Common myeloid progenitor, CD34-positive (primary cell): ENCODE measurements at regions not wholly inside any gene's neighbourhood (a gene's known extent, or its start where the extent isn't known, plus 50 kb on each side); places are given as distances from the start of the nearest gene placed in this dataset.

Experiments used
- CTCF ChIA-PET: fragments of 350-600 bp; sonication (Branson Sonifier 250); formaldehyde crosslinking; loops from one replicate; lab custom pipeline; 2021; ENCODE audit warnings: antibody characterized with exemption; lab: Charles Lee
- POLR2A ChIA-PET: fragments of 350-600 bp; sonication (Branson Sonifier 250); formaldehyde crosslinking; loops from one replicate; lab custom pipeline; 2021; ENCODE audit warnings: antibody characterized with exemption; lab: Charles Lee
- DNase-seq, 3 donors: peaks; one replicate each; pipeline versions ENCODE4 v3.0.0 to v3.0.0-alpha.2; 2013
- H3K27ac ChIP-seq, 2 experiments: 1 replicate in 1 of 2; 2 replicates in 1 of 2; pipeline ENCODE4 v1.7.0; 2013; ENCODE audit warnings: inconsistent platforms in 2 of 2, low read length in 2 of 2, mild to moderate bottlenecking in 2 of 2, low read depth in 1 of 2, moderate library complexity in 1 of 2; ENCODE audit not compliant: severe bottlenecking in 2 of 2, insufficient read depth in 1 of 2, poor library complexity in 1 of 2
- H3K27me3 ChIP-seq, 5 experiments: replicated peaks in 2 of 5; 1 replicate in 3 of 5; 2 replicates in 2 of 5; pipeline versions ENCODE4 v1.6.1 to v1.7.0; 2013; ENCODE audit warnings: low read length in 4 of 5, mild to moderate bottlenecking in 2 of 5, moderate library complexity in 2 of 5, inconsistent platforms in 1 of 5; ENCODE audit not compliant: insufficient read depth in 5 of 5, control insufficient read depth in 4 of 5
- H3K36me3 ChIP-seq, 4 experiments: 1 replicate in 2 of 4; 2 replicates in 2 of 4; pipeline versions ENCODE4 v1.6.1 to v1.7.0; 2013; ENCODE audit warnings: low read length in 3 of 4, control low read depth in 1 of 4, mild to moderate bottlenecking in 1 of 4; ENCODE audit not compliant: control insufficient read depth in 4 of 4, insufficient read depth in 4 of 4
- H3K4me1 ChIP-seq, 4 experiments: 1 replicate in 3 of 4; 2 replicates in 1 of 4; pipeline versions ENCODE4 v1.6.1 to v1.7.1; 2013; ENCODE audit warnings: low read length in 3 of 4, mild to moderate bottlenecking in 3 of 4, control low read depth in 1 of 4, inconsistent platforms in 1 of 4, moderate library complexity in 1 of 4; ENCODE audit not compliant: control insufficient read depth in 4 of 4, insufficient read depth in 4 of 4; ENCODE audit errors: control extremely low read depth in 1 of 4
- H3K4me3 ChIP-seq, 7 experiments: 1 replicate in 4 of 7; 2 replicates in 3 of 7; pipeline versions ENCODE4 v1.5.1 to v1.7.0; 2013; ENCODE audit warnings: mild to moderate bottlenecking in 7 of 7, low read length in 6 of 7, moderate library complexity in 6 of 7, inconsistent platforms in 2 of 7, low read depth in 2 of 7, control low read depth in 1 of 7; ENCODE audit not compliant: insufficient read depth in 4 of 7, control insufficient read depth in 1 of 7; ENCODE audit errors: extremely low read depth in 1 of 7
- H3K9me3 ChIP-seq, 5 experiments: 1 replicate in 4 of 5; 2 replicates in 1 of 5; pipeline versions ENCODE4 v1.6.1 to v1.7.1; 2013; ENCODE audit warnings: low read length in 4 of 5, mild to moderate bottlenecking in 2 of 5, inconsistent platforms in 1 of 5, low read depth in 1 of 5, moderate library complexity in 1 of 5; ENCODE audit not compliant: control insufficient read depth in 4 of 5, insufficient read depth in 2 of 5; ENCODE audit errors: control extremely low read depth in 1 of 5
- WGBS: methylation state at CpG from one replicate; pipeline ENCODE4 v1.1.5; 2013; ENCODE audit not compliant: insufficient coverage; 5-methylcytosine and 5-hydroxymethylcytosine counted together

DNA sequence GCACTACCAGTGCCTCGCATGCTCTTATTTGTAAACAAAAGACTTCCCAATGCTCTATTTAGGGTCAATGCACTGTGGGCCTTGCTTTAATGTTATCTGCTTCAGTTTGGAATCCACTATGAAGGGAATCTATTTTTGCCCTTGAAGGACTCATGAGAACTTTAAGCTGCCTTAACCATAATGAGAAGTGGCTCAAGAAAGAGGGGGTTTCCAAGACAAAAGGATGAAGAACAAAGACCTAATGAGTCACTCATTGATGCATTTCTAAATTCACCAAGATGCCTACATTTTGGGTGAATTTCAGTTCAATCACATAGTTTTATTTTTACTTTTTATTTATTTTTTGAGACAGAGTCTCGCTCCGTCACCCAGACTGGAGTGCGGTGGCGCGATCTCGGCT lies 228.2 kb downstream of the LY86 start:
- ChIA-PET CTCF (interaction anchor here (0.7 to 1.4 kb wide), 2 partner anchors 9 to 11 kb away, joined by 3 read pairs; no protein-coding TSS in a partner anchor), POLR2A (interaction anchor here (0.6 kb wide), 1 partner anchor 283 kb away, joined by 4 read pairs; no protein-coding TSS in a partner anchor)
- Histone ChIP-seq H3K36me3 (no peaks in the 10 kb centered on the region), H3K4me1 (peaks cover 9 to 25% (median 11%) of the 10 kb centered on the region in 4 experiments), H3K9me3 (no peaks in the 10 kb centered on the region), H3K4me3 (no peak overlapping the region), H3K27ac (no peak overlapping the region), H3K27me3 (no peaks in the 10 kb centered on the region)
- 97% methylated on average over 7 of the region's 7 CpGs for WGBS
- peak in 1 of 3 donors; percentile 36 for DNase-seq

GRCh38 chr6:6818078-6818639 lies 229.6 kb downstream of the LY86 start:
- POLR2A ChIA-PET, result interaction anchor here (0.6 kb wide), 1 partner anchor 115 kb away, joined by 5 read pairs; no protein-coding TSS in a partner anchor
- DNase-seq, result no peak
- H3K4me3 ChIP-seq, result no peak overlapping the region
- H3K27ac ChIP-seq, result no peak overlapping the region
- H3K27me3 ChIP-seq, result no peaks in the 10 kb centered on the region
- H3K36me3 ChIP-seq, result no peaks in the 10 kb centered on the region
- no peaks in the 10 kb centered on the region for H3K9me3 ChIP-seq
- peaks cover 9 to 33% (median 12%) of the 10 kb centered on the region in 4 experiments for H3K4me1 ChIP-seq
- WGBS, result 97% methylated on average over 9 of the region's 10 CpGs
- CTCF ChIA-PET, result interaction anchor here (0.6 to 1.4 kb wide), 3 partner anchors 10 to 249 kb away, joined by 3 to 4 read pairs (median 3); no protein-coding TSS in a partner anchor

DNA sequence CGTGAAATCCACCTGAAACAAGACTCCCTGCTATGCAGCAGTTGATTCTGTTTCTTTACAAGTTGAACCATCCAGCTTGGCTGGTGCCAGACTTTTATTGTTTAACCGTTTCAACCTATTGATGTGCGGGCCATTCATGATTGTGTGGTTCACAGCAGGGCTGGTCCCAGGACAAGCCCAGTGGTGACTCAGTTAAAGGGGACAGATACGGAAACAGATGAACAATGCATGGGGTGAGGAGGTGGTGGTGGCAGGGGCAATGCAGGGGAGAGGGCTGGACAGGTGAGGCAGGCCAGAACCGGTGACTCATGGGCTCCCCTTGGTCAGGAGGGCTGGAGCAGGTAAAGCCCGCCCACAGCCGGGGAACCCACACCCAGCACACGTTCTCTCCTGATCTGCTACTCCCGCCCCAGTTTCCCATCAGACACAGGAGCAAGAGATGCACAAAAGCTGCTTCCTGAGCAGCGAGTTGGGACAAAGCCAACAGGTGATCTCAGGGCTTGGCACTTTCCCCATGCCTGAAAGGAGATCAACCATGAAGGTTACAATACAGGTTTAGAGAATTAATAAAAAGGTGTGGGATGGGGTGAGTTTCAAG lies 232.2 kb downstream of the LY86 start:
- ChIA-PET CTCF (interaction anchor here (0.9 to 1.5 kb wide), 2 partner anchors 9 to 18 kb away, joined by 4 read pairs; no protein-coding TSS in a partner anchor), POLR2A (no interaction called here)
- no peak for DNase-seq
- H3K36me3 ChIP-seq, result no peaks in the 10 kb centered on the region
- no peaks in the 10 kb centered on the region for H3K27me3 ChIP-seq
- WGBS, result 100% methylated on average over 7 of the region's 10 CpGs
- no peak overlapping the region for H3K27ac ChIP-seq
- peaks cover 0 to 40% (median 17%) of the 10 kb centered on the region in 4 experiments for H3K4me1 ChIP-seq
- H3K9me3 ChIP-seq, result no peaks in the 10 kb centered on the region
- no peak overlapping the region for H3K4me3 ChIP-seq

DNA sequence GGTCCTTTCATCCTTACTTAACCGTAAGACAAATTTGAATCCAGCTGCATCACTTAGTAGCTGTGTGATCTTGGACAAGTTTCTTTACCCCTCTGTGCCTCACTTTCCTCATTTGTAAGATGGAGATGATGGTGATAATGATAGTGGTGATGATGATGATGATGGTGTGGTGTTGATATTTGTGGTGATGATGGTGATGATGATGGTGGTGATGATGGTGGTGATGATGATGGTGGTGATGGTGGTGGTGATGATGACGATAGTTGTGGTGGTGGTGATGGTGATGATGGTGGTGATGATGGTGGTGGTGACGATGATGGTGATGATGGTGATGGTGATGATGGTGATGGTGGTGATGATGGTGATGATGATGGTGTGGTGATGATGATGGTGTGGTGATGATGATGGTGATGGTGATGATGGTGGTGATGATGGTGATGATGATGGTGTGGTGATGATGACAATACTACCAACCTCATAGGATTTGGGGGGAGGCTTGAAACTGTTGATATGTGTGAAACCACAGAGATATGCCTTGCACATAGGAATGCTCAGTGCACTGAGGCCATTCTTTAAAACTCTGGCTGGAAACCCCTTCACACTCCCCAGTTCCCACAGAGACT lies 233.2 kb downstream of the LY86 start:
- peaks cover 2 to 46% (median 26%) of the 10 kb centered on the region in 4 experiments for H3K4me1 ChIP-seq
- H3K27ac ChIP-seq, result no peak overlapping the region
- DNase-seq, result no peak
- no peaks in the 10 kb centered on the region for H3K36me3 ChIP-seq
- H3K4me3 ChIP-seq, result no peak overlapping the region
- WGBS, result 93% methylated on average over 2 of the region's 3 CpGs
- H3K9me3 ChIP-seq, result no peaks in the 10 kb centered on the region
- H3K27me3 ChIP-seq, result no peaks in the 10 kb centered on the region
- POLR2A ChIA-PET, result no interaction called here
- CTCF ChIA-PET, result interaction anchor here (0.9 kb wide), 1 partner anchor 19 kb away, joined by 4 read pairs; no protein-coding TSS in a partner anchor

- POLR2A ChIA-PET, result no interaction called here
- no peaks in the 10 kb centered on the region for H3K27me3 ChIP-seq
- no peak overlapping the region for H3K4me3 ChIP-seq
- H3K27ac ChIP-seq, result no peak overlapping the region
- DNase-seq, result no peak
- CTCF ChIA-PET, result interaction anchor here (1.0 kb wide), 1 partner anchor 33 kb away, joined by 3 read pairs; no protein-coding TSS in a partner anchor
- peaks cover 2 to 57% (median 33%) of the 10 kb centered on the region in 4 experiments for H3K4me1 ChIP-seq
- H3K9me3 ChIP-seq, result no peaks in the 10 kb centered on the region
- 90% methylated on average over 4 of the region's 6 CpGs for WGBS
- no peaks in the 10 kb centered on the region for H3K36me3 ChIP-seq
These were observed 234.5 kb downstream of the LY86 start for GRCh38 chr6:6823030-6823429.

- no peak overlapping the region for H3K27ac ChIP-seq
- H3K27me3 ChIP-seq, result no peaks in the 10 kb centered on the region
- ChIA-PET POLR2A (no interaction called here), CTCF (interaction anchor here (0.8 to 2.0 kb wide), 4 partner anchors 11 to 58 kb away, joined by 3 to 5 read pairs (median 3); no protein-coding TSS in a partner anchor)
- 100% methylated on average over 4 of the region's 5 CpGs for WGBS
- peak in 2 of 3 donors; percentile 71 for DNase-seq
- H3K4me3 ChIP-seq, result no peak overlapping the region
- no peaks in the 10 kb centered on the region for H3K9me3 ChIP-seq
- no peaks in the 10 kb centered on the region for H3K36me3 ChIP-seq
- peaks cover 2 to 62% (median 33%) of the 10 kb centered on the region in 4 experiments for H3K4me1 ChIP-seq
These were observed 235.2 kb downstream of the LY86 start for GRCh38 chr6:6823568-6824224.
